Retinal pigment epithelial cell (primary cell): ENCODE measurements at regions not wholly inside any gene's neighbourhood (a gene's known extent, or its start where the extent isn't known, plus 50 kb on each side); places are given as distances from the start of the nearest gene placed in this dataset.
"Not testable (repeated sequence)": the region's sequence is repeated elsewhere in the genome, so short reads cannot be mapped to it uniquely, and the experiment has no call there.

Source experiments
- DNase-seq: peaks from one replicate; pipeline ENCODE4 v3.0.0-alpha.2; 2010; ENCODE audit warnings: low read depth
- H3K4me3 ChIP-seq: 2 replicates; pipeline ENCODE4 v1.5.1; 2011; ENCODE audit warnings: mild to moderate bottlenecking, low read length, control low read depth, moderate library complexity
- CTCF ChIP-seq: conservative IDR thresholded peaks from 2 replicates; pipeline ENCODE4 v1.5.1; 2011; ENCODE audit warnings: low read depth, low read length, control low read depth, inconsistent platforms

- DNase-seq, result no peak
- no peak for TF ChIP-seq CTCF
These were observed 1307.8 kb upstream of the RAG2 start for GRCh38 chr11:37905707-37906417.

GRCh38 chr11:37896016-37896415 is 1298.0 kb upstream of the RAG2 start:
- DNase-seq, result no peak
- no peak overlapping the region for H3K4me3 ChIP-seq
- no peak for TF ChIP-seq CTCF

More at GRCh38 chr11:37905707-37906417, 1307.8 kb upstream of the RAG2 start:
- H3K4me3 ChIP-seq, result no peak overlapping the region

DNA sequence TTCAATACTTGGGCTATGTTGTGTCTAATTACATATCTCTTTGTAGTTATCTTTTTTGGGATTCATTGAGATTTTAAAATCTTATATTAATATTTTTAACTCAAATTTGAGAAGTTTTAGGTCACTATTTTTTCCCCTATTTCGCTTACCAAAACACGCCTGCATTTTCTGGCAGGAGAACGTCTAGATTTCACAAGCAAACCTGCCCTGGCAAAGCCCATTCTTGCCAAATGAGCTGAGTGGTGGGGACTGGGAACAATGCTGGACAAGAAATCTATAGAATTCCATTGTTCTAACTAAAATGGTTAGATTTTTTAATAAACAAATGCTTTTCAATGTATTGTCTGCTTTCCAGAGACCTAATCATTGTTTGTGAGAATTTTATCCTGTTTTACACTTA is 1283.7 kb upstream of the RAG2 start:
- H3K4me3 ChIP-seq, result no peak overlapping the region
- no peak for TF ChIP-seq CTCF
- DNase-seq, result no peak

- H3K4me3 ChIP-seq, result no peak overlapping the region
- DNase-seq, result no peak
- no peak for TF ChIP-seq CTCF
These were observed 1263.6 kb upstream of the RAG2 start for GRCh38 chr11:37861671-37862070.

DNA sequence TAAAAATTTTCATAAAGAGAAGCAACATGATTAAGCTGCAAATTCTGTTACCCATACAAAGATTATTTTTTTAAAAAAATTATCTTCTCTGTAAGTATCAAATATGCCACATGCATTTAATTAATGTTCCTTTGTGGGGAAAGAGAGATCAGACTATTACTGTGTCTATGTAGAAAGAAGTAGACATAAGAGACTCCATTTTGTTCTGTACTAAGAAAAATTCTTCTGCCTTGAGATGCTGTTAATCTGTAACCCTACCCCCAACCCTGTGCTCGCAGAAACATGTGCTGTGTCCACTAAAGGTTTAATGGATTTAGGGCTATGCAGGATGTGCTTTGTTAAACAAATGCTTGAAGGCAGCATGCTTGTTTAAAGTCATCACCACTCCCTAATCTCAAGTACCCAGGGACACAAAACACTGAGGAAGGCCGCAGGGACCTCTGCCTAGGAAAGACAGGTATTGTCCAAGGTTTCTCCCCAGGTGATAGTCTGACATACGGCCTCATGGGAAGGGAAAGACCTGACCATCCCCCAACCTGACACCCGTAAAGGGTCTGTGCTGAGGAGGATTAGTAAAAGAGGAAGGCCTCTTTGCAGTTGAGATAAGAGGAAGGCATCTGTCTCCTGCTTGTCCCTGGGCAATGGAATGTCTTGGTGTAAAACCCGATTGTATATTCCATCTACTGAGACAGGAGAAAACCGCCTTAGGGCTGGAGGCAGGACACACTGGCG is 1260.9 kb upstream of the RAG2 start:
- H3K4me3 ChIP-seq, DNase-seq: not testable (repeated sequence)

- DNase-seq, result no peak
- no peak overlapping the region for H3K4me3 ChIP-seq
- TF ChIP-seq CTCF, result no peak
These were observed 1260.4 kb upstream of the RAG2 start for GRCh38 chr11:37858398-37858797.

DNA sequence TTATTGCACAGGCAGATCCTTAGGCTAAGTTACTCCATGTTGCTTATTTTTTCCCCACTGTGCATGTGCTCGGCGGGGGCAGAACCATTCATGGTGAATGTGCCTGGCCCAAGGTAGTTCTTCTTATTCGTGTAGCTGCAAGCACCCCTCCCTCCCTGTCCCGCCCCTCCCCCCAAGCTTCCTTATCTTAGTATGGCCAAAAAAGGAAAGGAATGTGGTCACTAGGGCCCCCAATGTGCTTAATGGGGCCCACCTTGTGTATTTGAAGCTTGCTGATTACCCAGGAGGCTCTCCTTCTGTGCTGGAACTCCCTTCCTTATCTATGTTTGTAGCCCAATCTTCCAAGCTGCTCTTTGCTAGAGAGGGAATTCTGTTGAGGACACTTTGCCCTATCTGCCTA is 1259.7 kb upstream of the RAG2 start:
- no peak for TF ChIP-seq CTCF
- no peak for DNase-seq

More for the DNA sequence above, 1259.7 kb upstream of the RAG2 start:
- no peak overlapping the region for H3K4me3 ChIP-seq
